GM23338 (cell line): ENCODE measurements at regions not wholly inside any gene's neighbourhood (a gene's known extent, or its start where the extent isn't known, plus 50 kb on each side); places are given as distances from the start of the nearest gene placed in this dataset.

Experiments
- CREB1 ChIP-seq: fragments of 250-450 bp; sonication (Bioruptor Pico); IDR thresholded peaks from 2 replicates; pipeline ENCODE4 v1.5.0; 2020; ENCODE audit warnings: low read depth, mild to moderate bottlenecking, moderate library complexity
- CTCF ChIP-seq, 2 experiments: fragments of 200-600 bp in 1 of 2; sonication (generic) in 1 of 2; conservative IDR thresholded peaks; 2 replicates each; pipeline versions ENCODE4 v1.5.1 to v1.6.1; 2016 to 2017; ENCODE audit warnings: antibody characterized with exemption in 2 of 2, low read depth in 2 of 2, mild to moderate bottlenecking in 2 of 2, moderate library complexity in 1 of 2
- EZH2 ChIP-seq: fragments of 200-600 bp; sonication (generic); IDR thresholded peaks from one replicate; pipeline ENCODE4 v1.8.0; 2017; ENCODE audit warnings: antibody characterized with exemption, mild to moderate bottlenecking, low read depth; ENCODE audit not compliant: unreplicated experiment
- EZH2phosphoT487 ChIP-seq: fragments of 200-600 bp; sonication (generic); IDR thresholded peaks from one replicate; pipeline ENCODE4 v1.8.1; 2018; ENCODE audit warnings: antibody characterized with exemption; ENCODE audit not compliant: unreplicated experiment
- JUNB ChIP-seq: IDR thresholded peaks from one replicate; pipeline ENCODE4 v1.6.1; 2016; ENCODE audit warnings: antibody characterized with exemption; ENCODE audit not compliant: unreplicated experiment
- NANOG ChIP-seq: IDR thresholded peaks from 2 replicates; pipeline ENCODE4 v1.6.1; 2016; ENCODE audit warnings: antibody characterized with exemption, borderline replicate concordance
- POLR2AphosphoS5 ChIP-seq: IDR thresholded peaks from 2 replicates; pipeline ENCODE4 v1.6.1; 2016; ENCODE audit warnings: antibody characterized with exemption, low read depth
- REST ChIP-seq: IDR thresholded peaks from one replicate; pipeline ENCODE4 v1.6.1; 2018; ENCODE audit warnings: antibody characterized with exemption; ENCODE audit not compliant: unreplicated experiment
- STAT1 ChIP-seq: IDR thresholded peaks from one replicate; pipeline ENCODE4 v1.6.1; 2016; ENCODE audit warnings: antibody characterized with exemption; ENCODE audit not compliant: unreplicated experiment
- ZNF114 ChIP-seq: fragments of 250-450 bp; sonication (Bioruptor Pico); IDR thresholded peaks from 2 replicates; pipeline ENCODE4 v1.5.0; 2020; ENCODE audit warnings: mild to moderate bottlenecking, moderate library complexity
- ZNF331 ChIP-seq: fragments of 250-450 bp; sonication (Bioruptor Pico); IDR thresholded peaks from 2 replicates; pipeline ENCODE4 v1.5.0; 2020; ENCODE audit warnings: low read depth, mild to moderate bottlenecking, moderate library complexity
- ZNF462 ChIP-seq: fragments of 250-450 bp; sonication (Bioruptor Pico); IDR thresholded peaks from 2 replicates; pipeline ENCODE4 v1.5.0; 2020; ENCODE audit warnings: mild to moderate bottlenecking, moderate library complexity
- TF ChIP-seq, protein P1 (sequence below): IDR thresholded peaks from 2 replicates; pipeline ENCODE4 v1.6.1; 2016; ENCODE audit warnings: antibody characterized with exemption

DNA sequence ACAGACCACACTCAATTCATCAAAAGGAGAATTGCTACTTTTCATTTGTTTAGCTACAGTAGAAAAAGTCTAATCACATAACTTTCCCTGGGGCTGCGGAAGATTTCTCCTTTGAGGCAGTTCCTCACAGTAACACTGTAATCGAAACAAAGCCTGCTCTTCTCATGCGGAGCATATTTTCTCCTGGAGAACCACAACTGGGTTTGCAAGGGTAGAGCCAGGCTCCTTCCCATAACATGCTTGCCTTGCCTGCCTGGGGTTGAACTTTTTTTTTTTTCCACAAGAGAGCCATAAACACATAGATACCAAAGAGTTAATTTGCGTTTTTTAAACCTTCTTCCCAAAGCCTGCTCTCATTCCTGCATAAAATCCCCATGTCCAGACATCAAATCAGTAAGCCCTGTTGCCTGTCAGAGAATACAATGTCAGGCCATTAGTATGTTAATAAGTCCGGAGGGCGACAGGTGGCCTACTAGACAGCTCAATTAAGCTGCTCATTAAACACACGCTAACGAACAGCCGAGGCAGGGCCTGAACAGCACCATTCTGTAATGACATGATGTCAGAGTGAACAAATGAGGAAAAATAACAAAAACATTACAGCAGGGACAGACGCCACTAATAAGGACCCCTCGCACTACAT is 107.1 kb upstream of the OLIG2 start:
- TF ChIP-seq CTCF (conservative IDR thresholded peaks at IDR 0.05; ENCODE audit: low read depth in 2 of 2) (no peak), EZH2 (no peak), POLR2AphosphoS5 (no peak), EZH2phosphoT487 (no peak), CREB1 (no peak), NANOG (no peak), REST (no peak), ZNF114 (CRISPR knock-in tag) (no peak), STAT1 (no peak), JUNB (no peak), ZNF462 (CRISPR knock-in tag) (no peak), ZNF331 (CRISPR knock-in tag) (no peak)
- TF ChIP-seq, protein P1, sequence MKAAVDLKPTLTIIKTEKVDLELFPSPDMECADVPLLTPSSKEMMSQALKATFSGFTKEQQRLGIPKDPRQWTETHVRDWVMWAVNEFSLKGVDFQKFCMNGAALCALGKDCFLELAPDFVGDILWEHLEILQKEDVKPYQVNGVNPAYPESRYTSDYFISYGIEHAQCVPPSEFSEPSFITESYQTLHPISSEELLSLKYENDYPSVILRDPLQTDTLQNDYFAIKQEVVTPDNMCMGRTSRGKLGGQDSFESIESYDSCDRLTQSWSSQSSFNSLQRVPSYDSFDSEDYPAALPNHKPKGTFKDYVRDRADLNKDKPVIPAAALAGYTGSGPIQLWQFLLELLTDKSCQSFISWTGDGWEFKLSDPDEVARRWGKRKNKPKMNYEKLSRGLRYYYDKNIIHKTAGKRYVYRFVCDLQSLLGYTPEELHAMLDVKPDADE = no peak
